Right lobe of liver (tissue), 4 donors: ENCODE measurements at regions not wholly inside any gene's neighbourhood (a gene's known extent, or its start where the extent isn't known, plus 50 kb on each side); places are given as distances from the start of the nearest gene placed in this dataset.

ENCODE experiments used
- CTCF ChIP-seq, 4 donors: fragments of 200-600 bp in 3 of 4; fragments of 450-650 bp in 1 of 4; IDR thresholded peaks; one replicate each; pipeline versions ENCODE4 v1.5.1 to v1.8.0; 2016 to 2022; ENCODE audit warnings: antibody characterized with exemption in 4 of 4, mild to moderate bottlenecking in 2 of 4
- POLR2A ChIP-seq: fragments of 450-650 bp; IDR thresholded peaks from one replicate; pipeline ENCODE4 v1.6.1; 2017; ENCODE audit warnings: antibody characterized with exemption, mild to moderate bottlenecking
- donor health status: DM: no; HTN: no; CAD: no.
- donor health status: DM: no; HTN: no; CAD: no.
- donor health status: DM: no; HTN: yes; CAD: no.

GRCh38 chr1:90605070-90605469 is 112.0 kb downstream of the BARHL2 start:
- no peak for TF ChIP-seq CTCF (IDR thresholded peaks at IDR 0.05)
- TF ChIP-seq POLR2A, result no peak
